GM19025 (cell line): ENCODE measurements at regions not wholly inside any gene's neighbourhood (a gene's known extent, or its start where the extent isn't known, plus 50 kb on each side); places are given as distances from the start of the nearest gene placed in this dataset.

Experiments
- ATAC-seq: cut with Tn5 transposase; IDR thresholded peaks from one replicate; pipeline ENCODE4 v1.9.1; 2021; ENCODE audit warnings: mild to moderate bottlenecking, low read depth, moderate library complexity; ENCODE audit not compliant: unreplicated experiment

GRCh38 chr4:133776961-133777360 lies 424.6 kb downstream of the PABPC4L start:
- no peak for ATAC-seq

GRCh38 chr4:133776503-133776902 lies 425.1 kb downstream of the PABPC4L start:
- no peak for ATAC-seq

- ATAC-seq: no peak
These were observed 425.7 kb downstream of the PABPC4L start for GRCh38 chr4:133775881-133776280.

GRCh38 chr4:133775469-133775868 lies 426.1 kb downstream of the PABPC4L start:
- ATAC-seq: no peak

GRCh38 chr4:133759428-133759827 lies 442.2 kb downstream of the PABPC4L start:
- ATAC-seq: no peak

- no peak for ATAC-seq
These were observed 459.8 kb downstream of the PABPC4L start for GRCh38 chr4:133741766-133742165.

- no peak for ATAC-seq
These were observed 481.6 kb downstream of the PABPC4L start for GRCh38 chr4:133720001-133720400.

GRCh38 chr4:133719098-133719497 lies 482.5 kb downstream of the PABPC4L start:
- no peak for ATAC-seq

GRCh38 chr4:133714211-133714610 lies 487.4 kb downstream of the PABPC4L start:
- ATAC-seq: no peak

- no peak for ATAC-seq
These were observed 488.2 kb downstream of the PABPC4L start for GRCh38 chr4:133713340-133713739.

- ATAC-seq: no peak
These were observed 489.8 kb downstream of the PABPC4L start for GRCh38 chr4:133711817-133712216.

GRCh38 chr4:133694416-133694815 lies 507.2 kb downstream of the PABPC4L start:
- ATAC-seq: no peak

GRCh38 chr4:133683967-133684366 lies 517.6 kb downstream of the PABPC4L start:
- no peak for ATAC-seq

- ATAC-seq: no peak
These were observed 519.2 kb downstream of the PCDH10 start for GRCh38 chr4:133668061-133668851.

GRCh38 chr4:133647206-133647605 lies 498.1 kb downstream of the PCDH10 start:
- ATAC-seq: no peak

- ATAC-seq: no peak
These were observed 492.1 kb downstream of the PCDH10 start for GRCh38 chr4:133641191-133641590.

GRCh38 chr4:133638751-133639150 lies 489.7 kb downstream of the PCDH10 start:
- ATAC-seq: no peak

GRCh38 chr4:133637161-133637560 lies 488.1 kb downstream of the PCDH10 start:
- ATAC-seq: no peak

- no peak for ATAC-seq
These were observed 475.6 kb downstream of the PCDH10 start for GRCh38 chr4:133624744-133625143.

GRCh38 chr4:133623847-133624246 lies 474.8 kb downstream of the PCDH10 start:
- no peak for ATAC-seq

GRCh38 chr4:133621628-133622027 lies 472.5 kb downstream of the PCDH10 start:
- ATAC-seq: no peak

GRCh38 chr4:133620555-133620954 lies 471.5 kb downstream of the PCDH10 start:
- no peak for ATAC-seq

- ATAC-seq: no peak
These were observed 469.9 kb downstream of the PCDH10 start for GRCh38 chr4:133618963-133619362.
